ENCODE measurements at regions not wholly inside any gene's neighbourhood (a gene's known extent, or its start where the extent isn't known, plus 50 kb on each side); places are given as distances from the start of the nearest gene placed in this dataset.

GRCh38 chr4:184940500-184940899 is 77.8 kb upstream of the HELT start:
- intact Hi-C loops (cut with micrococcal nuclease), result no loop called here
- DNase-seq (no peak), ATAC-seq (no peak)

- ATAC-seq, result peak; percentile 29
- intact Hi-C loops (cut with micrococcal nuclease), result no loop called here
- no peak for DNase-seq
These were observed 76.4 kb upstream of the HELT start for GRCh38 chr4:184941671-184942418.

DNA sequence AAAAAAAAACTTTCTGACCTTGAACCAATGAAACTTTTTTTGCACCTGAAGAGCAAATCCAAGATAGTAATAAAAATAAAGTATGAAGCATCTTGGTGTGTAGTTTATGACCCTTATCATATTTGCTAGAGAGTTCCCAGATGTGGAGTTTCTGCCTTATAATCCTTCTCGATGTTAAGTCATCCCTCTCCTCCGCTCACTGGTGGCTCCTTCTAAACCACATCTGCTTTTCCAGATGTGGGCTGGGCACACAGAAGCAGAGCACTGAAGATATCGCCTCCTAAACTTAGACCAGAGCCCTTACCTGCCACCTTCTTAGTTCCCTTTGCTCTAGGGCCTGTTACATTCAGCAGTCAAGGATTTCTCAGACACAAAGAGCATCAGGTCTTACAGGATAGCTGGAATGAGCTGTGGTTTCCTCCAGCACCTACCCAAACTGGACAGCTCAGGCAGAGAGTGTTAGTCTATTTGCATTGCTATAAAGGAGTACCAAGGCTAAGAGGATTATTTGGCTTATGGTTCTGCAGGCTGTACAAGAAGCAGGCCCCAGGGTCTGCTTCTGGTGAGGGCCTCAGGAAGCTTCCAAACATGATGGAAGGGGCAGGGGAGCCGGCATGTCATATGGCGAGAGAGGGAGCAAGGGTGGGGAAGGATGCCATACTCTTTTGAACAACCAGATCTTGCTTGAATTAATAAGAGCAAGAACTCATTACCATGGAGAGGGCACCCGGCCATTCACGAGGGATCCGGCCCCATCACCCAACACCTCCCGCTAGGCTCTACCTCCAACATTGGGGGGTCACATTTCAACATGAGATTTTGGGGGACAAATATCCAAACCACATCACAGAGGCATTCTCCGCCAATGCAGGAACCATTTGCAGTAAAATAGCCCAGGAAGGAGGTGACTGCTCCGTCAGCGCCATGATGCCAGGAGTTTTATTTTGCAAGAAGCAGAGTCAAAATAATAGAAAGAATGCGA is 75.6 kb upstream of the HELT start:
- ATAC-seq, result no peak
- no peak for DNase-seq
- intact Hi-C loops (cut with micrococcal nuclease), result no loop called here

GRCh38 chr4:184949020-184949419 is 69.3 kb upstream of the HELT start:
- DNase-seq (no peak), ATAC-seq (no peak)
- intact Hi-C loops (cut with micrococcal nuclease), result no loop called here

- no peak for DNase-seq
- no peak for ATAC-seq
- intact Hi-C loops (cut with micrococcal nuclease), result no loop called here
These were observed 68.0 kb upstream of the HELT start for GRCh38 chr4:184950117-184950830.

- ATAC-seq (no peak), DNase-seq (no peak)
- intact Hi-C loops (cut with micrococcal nuclease), result no loop called here
These were observed 67.4 kb upstream of the HELT start for GRCh38 chr4:184950926-184951325.

- intact Hi-C loops (cut with micrococcal nuclease), result no loop called here
- DNase-seq, result no peak
These were observed 66.6 kb upstream of the HELT start for GRCh38 chr4:184951668-184952160.

DNA sequence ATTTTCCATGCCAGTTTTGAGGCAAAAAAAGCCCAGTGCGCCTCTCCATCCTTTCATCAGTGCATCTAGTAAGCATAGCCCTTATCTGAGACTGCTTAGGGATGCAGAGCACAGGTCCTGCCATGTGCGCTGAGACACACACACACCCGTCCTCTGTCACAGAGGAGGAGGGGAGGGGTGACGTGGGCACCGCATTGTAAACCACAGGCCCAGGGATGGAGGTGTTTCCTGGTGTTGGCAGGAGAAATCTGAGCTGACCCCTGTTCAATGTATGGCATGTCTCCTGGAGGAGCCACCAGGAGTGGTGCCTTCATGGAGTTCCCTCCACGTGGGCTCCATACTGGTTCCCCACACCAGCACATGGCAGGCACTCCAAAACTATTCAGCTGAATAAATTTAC is 65.8 kb upstream of the HELT start:
- ATAC-seq, result no peak
- no peak for DNase-seq
- intact Hi-C loops (cut with micrococcal nuclease), result no loop called here

More at GRCh38 chr4:184951668-184952160, 66.6 kb upstream of the HELT start:
- no peak for ATAC-seq

- no peak for ATAC-seq
- no peak for DNase-seq
- intact Hi-C loops (cut with micrococcal nuclease), result no loop called here
These were observed 64.8 kb upstream of the HELT start for GRCh38 chr4:184953421-184953945.

GRCh38 chr4:184953971-184954370 is 64.3 kb upstream of the HELT start:
- intact Hi-C loops (cut with micrococcal nuclease), result no loop called here
- no peak for DNase-seq
- no peak for ATAC-seq

GRCh38 chr4:184954482-184954881 is 63.8 kb upstream of the HELT start:
- DNase-seq (no peak), ATAC-seq (no peak)
- intact Hi-C loops (cut with micrococcal nuclease), result no loop called here

DNA sequence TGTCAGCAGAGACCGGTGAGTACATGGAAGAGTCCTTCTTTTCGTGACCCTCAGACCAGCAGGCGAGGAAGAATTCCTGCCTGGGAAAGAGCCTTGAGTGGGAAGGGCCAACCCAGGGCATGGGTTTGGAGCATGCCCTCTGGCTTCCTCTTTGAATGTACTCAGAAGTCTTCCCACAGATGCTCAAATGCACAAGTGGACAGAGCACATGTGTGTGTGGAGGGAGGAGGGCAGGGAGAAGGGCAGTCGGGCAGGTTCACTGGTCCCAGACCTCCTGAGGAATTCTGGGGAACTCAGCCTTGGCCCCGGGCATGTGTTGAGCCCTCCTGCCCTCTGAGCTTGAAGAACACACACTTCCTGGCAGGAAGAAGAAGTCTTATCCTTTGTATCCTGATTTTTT is 63.2 kb upstream of the HELT start:
- no peak for DNase-seq
- no peak for ATAC-seq
- intact Hi-C loops (cut with micrococcal nuclease), result no loop called here

GRCh38 chr4:184955636-184956035 is 62.7 kb upstream of the HELT start:
- no peak for DNase-seq
- no peak for ATAC-seq
- intact Hi-C loops (cut with micrococcal nuclease), result no loop called here

- DNase-seq (no peak), ATAC-seq (no peak)
- intact Hi-C loops (cut with micrococcal nuclease), result no loop called here
These were observed 60.7 kb upstream of the HELT start for GRCh38 chr4:184957446-184958115.

DNA sequence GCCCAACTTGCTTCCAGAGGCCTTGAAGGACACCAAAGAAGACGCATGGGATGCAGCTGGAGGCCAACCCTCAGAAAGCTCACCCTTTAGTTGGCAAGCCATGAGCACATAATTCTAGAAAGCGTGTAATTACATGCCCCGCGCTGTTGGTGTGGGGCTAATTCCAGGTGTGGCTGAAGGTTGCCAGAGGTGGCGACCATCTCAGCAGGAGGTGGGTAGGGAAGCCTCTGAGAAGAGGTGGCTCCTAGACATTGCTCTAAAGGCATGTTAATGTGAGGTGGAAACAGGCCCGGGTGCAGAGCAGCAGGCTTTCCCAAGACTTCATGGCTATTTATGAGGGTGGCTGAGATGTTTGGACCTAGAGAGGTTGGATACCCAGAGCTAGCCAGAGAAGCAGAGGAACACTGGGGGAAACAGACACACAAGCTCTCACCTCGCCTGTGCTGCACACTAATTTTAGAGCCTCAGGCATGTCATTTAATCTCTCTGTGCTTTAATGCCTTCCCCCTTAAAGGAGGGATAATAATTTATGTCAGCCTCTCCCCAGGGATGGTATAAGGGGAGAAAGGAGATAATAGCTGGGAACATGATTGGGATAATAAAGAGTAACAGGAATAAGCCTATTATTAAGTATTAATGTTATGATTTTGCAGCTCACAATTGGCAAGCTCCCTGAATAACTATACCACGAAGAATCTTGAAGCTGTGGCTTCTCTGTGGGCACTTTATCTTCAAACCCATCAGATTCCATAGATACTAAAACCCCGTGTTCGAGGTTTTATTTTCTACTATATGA is 60.0 kb upstream of the HELT start:
- intact Hi-C loops (cut with micrococcal nuclease), result no loop called here
- DNase-seq (no peak), ATAC-seq (peak; percentile 84)

- intact Hi-C loops (cut with micrococcal nuclease), result no loop called here
- DNase-seq (no peak), ATAC-seq (no peak)
These were observed 59.4 kb upstream of the HELT start for GRCh38 chr4:184958923-184959210.

- intact Hi-C loops (cut with micrococcal nuclease), result no loop called here
- ATAC-seq, result no peak
- no peak for DNase-seq
These were observed 59.0 kb upstream of the HELT start for GRCh38 chr4:184959309-184959708.

GRCh38 chr4:184959786-184960185 is 58.5 kb upstream of the HELT start:
- intact Hi-C loops (cut with micrococcal nuclease), result no loop called here
- no peak for DNase-seq
- no peak for ATAC-seq

Measured in left ventricle myocardium superior (tissue), 1 donor.